AG04449 (cell line): ENCODE measurements at regions not wholly inside any gene's neighbourhood (a gene's known extent, or its start where the extent isn't known, plus 50 kb on each side); places are given as distances from the start of the nearest gene placed in this dataset.

Source experiments
- CTCF ChIA-PET: fragments of 350-600 bp; formaldehyde crosslinking; extraction: SDS; loops from one replicate; lab custom pipeline; 2021; ENCODE audit warnings: antibody characterized with exemption; lab: Yijun Ruan, JAX
- POLR2A ChIA-PET: fragments of 400-600, 350-600 bp; formaldehyde crosslinking; extraction: SDS; loops from one replicate; lab custom pipeline; 2020; ENCODE audit warnings: antibody characterized with exemption, inconsistent platforms; lab: Yijun Ruan, JAX
- DNase-seq: peaks from one replicate; pipeline ENCODE4 v3.0.0-alpha.2; 2010; ENCODE audit warnings: low read depth, low spot score
- H3K4me3 ChIP-seq: 2 replicates; pipeline ENCODE4 v1.5.1; 2011; ENCODE audit warnings: low read depth, mild to moderate bottlenecking, control low read depth, low read length
- CTCF ChIP-seq: IDR thresholded peaks from one replicate; pipeline ENCODE4 v1.5.1; 2011; ENCODE audit warnings: mild to moderate bottlenecking, moderate library complexity, low read length, control low read depth, inconsistent platforms; ENCODE audit not compliant: insufficient read depth; ENCODE audit errors: missing control alignments

GRCh38 chr4:13180701-13181100 lies 303.4 kb downstream of the RAB28 start:
- no peak for DNase-seq
- no peak for TF ChIP-seq CTCF
- ChIA-PET POLR2A (no interaction called here), CTCF (no interaction called here)
- no peak overlapping the region for H3K4me3 ChIP-seq

GRCh38 chr4:13178621-13179020 lies 305.5 kb downstream of the RAB28 start:
- CTCF ChIA-PET, result no interaction called here
- H3K4me3 ChIP-seq, result no peak overlapping the region
- POLR2A ChIA-PET, result no interaction called here
- DNase-seq, result no peak
- TF ChIP-seq CTCF, result no peak

- ChIA-PET POLR2A (no interaction called here), CTCF (no interaction called here)
- H3K4me3 ChIP-seq, result no peak overlapping the region
- no peak for TF ChIP-seq CTCF
- DNase-seq, result no peak
Measured at GRCh38 chr4:13176741-13177142, 307.4 kb downstream of the RAB28 start.

GRCh38 chr4:13174926-13175325 lies 309.2 kb downstream of the RAB28 start:
- no peak overlapping the region for H3K4me3 ChIP-seq
- POLR2A ChIA-PET, result no interaction called here
- no peak for TF ChIP-seq CTCF
- CTCF ChIA-PET, result no interaction called here
- DNase-seq, result no peak

GRCh38 chr4:13174001-13174400 lies 310.1 kb downstream of the RAB28 start:
- no peak for TF ChIP-seq CTCF
- POLR2A ChIA-PET, result no interaction called here
- H3K4me3 ChIP-seq, result no peak overlapping the region
- CTCF ChIA-PET, result no interaction called here
- no peak for DNase-seq

GRCh38 chr4:13171292-13172057 lies 312.7 kb downstream of the RAB28 start:
- no peak overlapping the region for H3K4me3 ChIP-seq
- ChIA-PET CTCF (no interaction called here), POLR2A (no interaction called here)
- no peak for TF ChIP-seq CTCF
- no peak for DNase-seq
